Activated CD4-positive, alpha-beta T cell treated with anti-CD3 and anti-CD28 coated beads for 24 hours (primary cell): ENCODE measurements at regions not wholly inside any gene's neighbourhood (a gene's known extent, or its start where the extent isn't known, plus 50 kb on each side); places are given as distances from the start of the nearest gene placed in this dataset.

ENCODE experiments used
- DNase-seq, 2 donors: peaks; one replicate each; pipeline ENCODE4 v3.0.0-alpha.2; 2020; ENCODE audit warnings: low read depth in 2 of 2

DNA sequence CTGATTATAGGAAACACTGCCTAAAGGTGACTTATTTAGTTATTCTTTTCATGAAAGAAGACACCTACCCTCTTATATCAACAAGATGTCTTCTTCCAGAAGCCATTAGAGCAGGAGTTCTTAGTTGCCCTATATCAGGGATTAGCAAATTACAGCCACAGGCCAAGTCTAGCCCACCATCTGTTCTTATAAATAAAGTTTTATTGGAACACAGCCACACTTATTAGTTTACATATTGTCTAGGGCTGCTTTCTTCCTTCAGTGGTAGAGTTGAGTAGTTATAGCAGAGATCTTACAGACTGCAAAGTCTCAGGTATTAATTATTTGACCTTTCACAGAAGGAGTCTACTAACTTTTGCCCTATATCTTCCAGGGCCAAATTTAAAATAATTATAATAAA lies 157.2 kb upstream of the NOCT start:
- DNase-seq = no peak

- DNase-seq = no peak
Measured at GRCh38 chr4:138857416-138857815, 158.2 kb upstream of the NOCT start.

GRCh38 chr4:138852681-138853080 lies 162.9 kb upstream of the NOCT start:
- no peak for DNase-seq

DNA sequence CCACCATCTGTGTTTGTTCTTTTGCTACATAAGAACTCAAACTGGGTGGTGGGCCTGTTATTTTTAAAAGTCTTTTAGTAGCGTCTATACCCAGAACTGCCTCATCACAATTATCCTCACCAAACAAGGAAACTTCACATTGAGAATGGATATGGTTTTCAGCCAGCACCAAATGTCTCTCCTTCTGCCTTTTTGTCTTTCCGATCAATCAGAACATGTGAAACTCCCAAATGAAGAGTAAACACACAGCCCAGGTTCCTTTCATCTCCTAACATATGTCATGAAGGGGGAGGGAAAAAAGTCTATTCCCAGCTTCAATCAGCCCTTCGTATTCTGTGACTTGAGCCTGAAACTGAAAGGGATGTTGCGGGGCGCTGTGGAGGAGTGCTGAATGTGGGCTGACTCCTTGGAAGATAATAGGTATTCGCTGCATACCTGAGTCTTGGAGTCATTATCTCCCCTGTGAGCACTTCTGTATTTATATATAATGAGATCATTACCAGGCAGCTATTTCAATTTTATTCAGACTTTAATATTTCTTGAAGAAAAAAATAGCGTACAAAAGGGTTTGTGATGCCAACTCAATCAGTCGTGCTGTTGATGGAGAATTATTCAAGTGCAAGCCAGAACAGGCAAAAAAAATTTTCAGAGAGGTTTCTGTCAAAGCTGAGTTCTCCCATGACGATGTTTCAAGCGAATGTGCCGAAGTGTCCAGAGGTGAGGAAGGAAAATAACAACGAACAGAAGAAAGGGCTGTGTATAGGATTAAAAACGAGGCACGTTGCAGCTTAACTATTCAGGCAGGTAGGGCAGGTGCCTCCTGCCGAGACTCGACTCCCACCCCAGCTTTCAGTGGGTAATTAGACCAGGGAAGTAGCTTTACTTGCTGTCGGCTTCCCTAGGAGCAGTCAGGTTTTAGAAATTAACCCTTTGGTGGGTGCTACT lies 163.9 kb upstream of the NOCT start:
- DNase-seq = no peak

- no peak for DNase-seq
Measured at GRCh38 chr4:138845664-138846063, 169.9 kb upstream of the NOCT start.

GRCh38 chr4:138845054-138845453 lies 170.5 kb upstream of the NOCT start:
- DNase-seq = no peak

DNA sequence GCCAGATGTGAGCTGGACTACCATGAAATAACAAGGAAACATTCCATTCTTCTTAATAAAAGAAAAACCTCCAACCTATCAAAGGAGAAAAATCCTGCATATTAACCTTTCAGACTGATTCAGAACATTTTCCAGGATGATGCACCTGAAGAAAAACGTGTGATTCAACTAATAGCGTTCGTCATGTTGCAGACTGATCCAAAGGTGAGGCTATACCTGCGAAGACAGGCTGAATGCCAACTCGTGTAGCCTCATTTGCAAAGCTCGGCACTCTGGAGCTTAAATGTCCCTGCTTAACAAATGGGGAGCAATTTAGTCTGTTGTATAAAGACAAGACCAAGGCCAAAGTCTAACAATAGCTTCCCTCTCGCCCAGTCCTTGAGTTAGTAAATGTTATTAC lies 172.0 kb upstream of the NOCT start:
- DNase-seq = no peak

DNA sequence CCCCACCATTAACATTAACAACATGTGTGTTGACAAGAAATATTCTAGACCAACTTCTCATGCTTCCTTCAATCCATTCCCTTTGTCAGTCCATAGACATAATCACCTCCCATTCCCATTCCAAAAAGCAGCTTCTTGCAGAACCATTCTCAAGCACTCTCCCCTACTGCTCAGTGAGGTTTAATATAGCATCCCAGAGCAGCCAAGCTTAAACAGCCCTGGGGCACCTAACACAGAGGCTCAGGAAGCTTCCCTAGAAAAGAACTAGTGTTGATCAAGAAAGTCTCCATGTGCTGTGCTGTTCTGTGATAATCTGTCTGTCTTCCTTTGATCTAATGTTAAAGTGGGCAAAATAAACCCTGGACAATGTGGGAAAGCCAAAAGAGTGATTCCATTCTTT lies 174.2 kb upstream of the NOCT start:
- DNase-seq = no peak

GRCh38 chr4:138838251-138838650 lies 177.3 kb upstream of the NOCT start:
- DNase-seq = no peak

DNA sequence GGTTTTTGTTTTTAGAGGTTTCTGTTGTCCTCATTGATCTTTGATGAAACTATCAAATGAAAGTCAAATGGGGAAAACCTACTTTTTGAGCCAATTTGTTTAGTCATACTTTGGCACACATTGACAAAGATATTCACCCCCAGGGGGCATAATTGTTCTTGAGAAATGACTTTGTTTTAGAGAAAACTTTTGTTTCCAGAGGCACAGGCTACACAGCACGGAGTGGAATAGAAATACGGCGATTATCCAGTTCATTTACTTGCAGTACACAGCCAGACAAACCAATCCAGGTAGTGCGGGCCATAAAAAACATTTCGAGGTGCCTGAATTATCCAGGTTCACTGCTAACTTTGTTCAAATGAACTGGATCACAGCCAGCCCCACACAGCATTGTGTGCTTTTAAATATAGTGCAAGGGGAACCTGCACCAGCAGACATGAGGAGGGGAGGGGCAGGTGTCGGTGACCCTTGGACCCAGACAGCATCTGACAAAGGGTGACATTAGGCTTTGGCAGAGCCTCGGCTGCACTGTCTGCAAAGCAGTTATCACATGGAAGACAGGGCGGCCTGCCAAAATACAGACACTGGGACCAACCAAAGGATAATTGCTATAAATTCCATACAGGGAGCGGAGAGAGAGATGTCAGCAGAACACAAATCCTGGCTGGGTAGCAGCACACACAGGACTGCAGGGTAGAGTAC lies 179.6 kb upstream of the NOCT start:
- no peak for DNase-seq

DNA sequence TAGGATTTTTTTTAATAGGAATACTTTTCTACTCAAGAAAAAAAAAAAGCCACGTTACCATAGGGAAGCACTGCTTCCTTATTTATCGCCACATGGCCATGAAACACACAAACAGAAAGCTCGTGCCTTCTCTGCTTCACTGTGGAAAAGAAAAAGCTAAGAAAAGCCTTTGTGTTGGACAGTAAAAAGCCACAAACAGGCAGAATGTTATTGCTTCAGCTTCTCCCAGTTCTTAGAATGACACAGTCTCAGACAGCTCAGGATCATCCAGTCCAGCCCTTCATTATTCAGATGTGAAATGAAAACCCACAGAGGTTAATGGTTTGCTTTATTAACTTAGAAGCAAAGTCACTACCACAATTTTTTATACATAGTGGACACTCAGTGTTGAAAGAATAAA lies 181.6 kb upstream of the NOCT start:
- no peak for DNase-seq

GRCh38 chr4:138832563-138832962 lies 183.0 kb upstream of the NOCT start:
- no peak for DNase-seq

DNA sequence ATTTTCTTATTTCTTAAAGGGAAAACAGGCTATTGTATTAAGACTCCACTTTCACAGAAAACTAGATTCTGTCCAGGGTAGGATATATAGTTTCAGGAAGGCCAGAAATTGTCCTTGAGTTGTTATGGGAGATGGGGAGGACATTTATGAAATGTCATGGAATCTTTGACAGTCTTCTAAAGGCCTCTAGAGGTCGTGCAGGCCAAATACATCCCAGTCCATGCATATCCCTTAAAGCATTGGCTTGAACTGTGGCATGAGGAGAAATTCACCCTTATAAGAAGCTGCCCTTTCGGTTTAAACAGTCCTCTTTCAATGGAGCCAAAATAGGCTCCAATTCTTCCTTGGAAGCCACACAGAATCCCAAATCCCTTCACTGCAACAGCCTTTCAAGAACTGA lies 183.6 kb upstream of the NOCT start:
- no peak for DNase-seq

GRCh38 chr4:138828926-138829325 lies 186.7 kb upstream of the NOCT start:
- no peak for DNase-seq

DNA sequence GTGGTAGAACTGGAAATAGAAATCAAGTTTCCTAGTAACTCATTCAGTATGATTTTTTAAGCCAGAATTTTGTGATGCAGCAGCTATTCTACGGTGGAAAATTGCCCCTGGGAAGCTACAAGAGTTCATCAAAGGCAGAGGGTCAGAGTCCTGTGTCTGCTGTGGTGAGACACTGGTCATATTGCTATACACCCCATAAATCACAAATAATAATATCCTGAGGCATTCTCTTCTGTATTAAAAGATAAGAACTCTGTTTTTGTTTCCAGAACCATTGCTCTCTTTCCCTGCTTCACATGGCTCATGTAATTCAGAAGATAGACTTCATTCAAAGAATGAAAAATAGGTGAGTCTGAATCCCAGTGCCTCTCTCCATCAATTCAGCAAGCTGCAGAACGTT lies 188.8 kb upstream of the NOCT start:
- DNase-seq = no peak

GRCh38 chr4:138826322-138826721 lies 189.3 kb upstream of the NOCT start:
- DNase-seq = no peak

GRCh38 chr4:138821331-138821730 lies 194.2 kb upstream of the NOCT start:
- DNase-seq = no peak

GRCh38 chr4:138816875-138817274 lies 198.7 kb upstream of the NOCT start:
- no peak for DNase-seq

GRCh38 chr4:138815811-138816210 lies 199.8 kb upstream of the NOCT start:
- no peak for DNase-seq

- no peak for DNase-seq
Measured at GRCh38 chr4:138805736-138806135, 209.8 kb upstream of the NOCT start.

- no peak for DNase-seq
Measured at GRCh38 chr4:138804711-138805110, 210.9 kb upstream of the NOCT start.

DNA sequence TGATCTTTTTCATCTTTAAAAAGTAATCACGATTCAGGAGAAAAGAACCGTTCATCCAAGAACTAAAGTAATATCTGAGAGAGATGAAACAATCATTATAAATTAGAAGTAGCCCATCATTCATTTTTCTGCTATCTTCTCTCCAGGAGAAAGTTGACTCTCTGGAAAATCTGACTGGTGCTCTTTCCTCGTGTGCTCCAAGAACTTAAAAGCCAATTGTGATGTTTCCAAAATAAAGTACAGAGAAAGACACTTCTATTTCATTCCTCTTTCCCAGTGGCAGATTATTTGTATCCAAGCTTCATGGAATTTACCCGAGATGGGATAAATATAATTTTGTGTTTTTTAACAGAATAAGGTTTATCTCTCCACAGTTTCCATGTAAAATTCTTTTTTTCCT lies 212.5 kb upstream of the NOCT start:
- DNase-seq = no peak

DNA sequence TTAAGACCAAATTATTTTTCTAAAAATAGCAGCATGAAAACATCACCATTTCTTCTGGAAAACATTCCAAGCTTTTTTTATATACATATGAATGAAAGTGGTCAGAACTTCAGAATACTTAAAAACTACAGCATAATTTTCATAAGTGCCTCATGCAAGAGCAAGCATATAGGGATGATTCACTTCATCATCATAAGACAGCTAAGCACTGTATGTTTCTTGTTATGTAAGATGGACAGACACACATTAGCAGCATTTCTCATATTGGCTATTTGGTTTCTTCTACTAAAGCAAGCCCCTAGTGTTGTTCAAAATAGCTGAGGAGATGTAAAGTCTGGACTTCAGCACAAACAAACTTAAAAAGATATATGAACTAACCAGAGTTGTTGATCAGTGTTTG lies 213.1 kb upstream of the NOCT start:
- DNase-seq = no peak
